ENCODE measurements at regions not wholly inside any gene's neighbourhood (a gene's known extent, or its start where the extent isn't known, plus 50 kb on each side); places are given as distances from the start of the nearest gene placed in this dataset.
"Not testable (repeated sequence)": the region's sequence is repeated elsewhere in the genome, so short reads cannot be mapped to it uniquely, and the experiment has no call there.

- CTCF ChIA-PET: no interaction called here
- POLR2A ChIA-PET: no interaction called here
These were observed 217.0 kb upstream of the TMEFF2 start for GRCh38 chr2:192411755-192412154.

- CTCF ChIA-PET: no interaction called here
- POLR2A ChIA-PET: no interaction called here
These were observed 215.6 kb upstream of the TMEFF2 start for GRCh38 chr2:192410319-192410718.

- ChIA-PET CTCF (no interaction called here), POLR2A (no interaction called here)
These were observed 213.0 kb upstream of the TMEFF2 start for GRCh38 chr2:192407692-192408091.

GRCh38 chr2:192398236-192398635, 203.5 kb upstream of the TMEFF2 start:
- POLR2A ChIA-PET: no interaction called here
- CTCF ChIA-PET: no interaction called here

GRCh38 chr2:192394605-192395004, 199.9 kb upstream of the TMEFF2 start:
- ChIA-PET CTCF (no interaction called here), POLR2A (no interaction called here)

- CTCF ChIA-PET: no interaction called here
- POLR2A ChIA-PET: no interaction called here
These were observed 196.3 kb upstream of the TMEFF2 start for GRCh38 chr2:192391041-192391440.

- ChIA-PET CTCF (no interaction called here), POLR2A (no interaction called here)
These were observed 195.7 kb upstream of the TMEFF2 start for GRCh38 chr2:192390401-192390800.

- POLR2A ChIA-PET, CTCF ChIA-PET: not testable (repeated sequence)
These were observed 189.5 kb upstream of the TMEFF2 start for GRCh38 chr2:192384191-192384590.

GRCh38 chr2:192381082-192381481, 186.3 kb upstream of the TMEFF2 start:
- ChIA-PET POLR2A (no interaction called here), CTCF (no interaction called here)

GRCh38 chr2:192379736-192380135, 185.0 kb upstream of the TMEFF2 start:
- CTCF ChIA-PET: no interaction called here
- POLR2A ChIA-PET: no interaction called here

GRCh38 chr2:192377173-192377572, 182.4 kb upstream of the TMEFF2 start:
- POLR2A ChIA-PET: no interaction called here
- CTCF ChIA-PET: no interaction called here

- POLR2A ChIA-PET: no interaction called here
- CTCF ChIA-PET: no interaction called here
These were observed 179.0 kb upstream of the TMEFF2 start for GRCh38 chr2:192373754-192374153.

- POLR2A ChIA-PET: no interaction called here
- CTCF ChIA-PET: no interaction called here
These were observed 178.5 kb upstream of the TMEFF2 start for GRCh38 chr2:192373221-192373620.

GRCh38 chr2:192369969-192370368, 175.2 kb upstream of the TMEFF2 start:
- POLR2A ChIA-PET: no interaction called here
- CTCF ChIA-PET: no interaction called here

GRCh38 chr2:192357217-192357616, 162.5 kb upstream of the TMEFF2 start:
- CTCF ChIA-PET: no interaction called here
- POLR2A ChIA-PET: no interaction called here

- POLR2A ChIA-PET: no interaction called here
- CTCF ChIA-PET: no interaction called here
These were observed 159.9 kb upstream of the TMEFF2 start for GRCh38 chr2:192354512-192355244.

- ChIA-PET POLR2A (no interaction called here), CTCF (no interaction called here)
These were observed 152.8 kb upstream of the TMEFF2 start for GRCh38 chr2:192347542-192347941.

- ChIA-PET POLR2A (no interaction called here), CTCF (no interaction called here)
These were observed 150.6 kb upstream of the TMEFF2 start for GRCh38 chr2:192345287-192345686.

- ChIA-PET CTCF (no interaction called here), POLR2A (no interaction called here)
These were observed 138.9 kb upstream of the TMEFF2 start for GRCh38 chr2:192333642-192334041.

GRCh38 chr2:192328297-192328696, 133.6 kb upstream of the TMEFF2 start:
- CTCF ChIA-PET: no interaction called here
- POLR2A ChIA-PET: no interaction called here

GRCh38 chr2:192327576-192327975, 132.8 kb upstream of the TMEFF2 start:
- ChIA-PET POLR2A (no interaction called here), CTCF (interaction anchor here (0.6 kb wide), 1 partner anchor 1989 kb away, joined by 3 read pairs; no protein-coding TSS in a partner anchor)

GRCh38 chr2:192315543-192315942, 120.8 kb upstream of the TMEFF2 start:
- POLR2A ChIA-PET: no interaction called here
- CTCF ChIA-PET: no interaction called here
